Activated CD8-positive, alpha-beta memory T cell treated with anti-CD3 and anti-CD28 coated beads, Interleukin-2, amount 10 ng/mL, durations not matched to agents 7 days and 5 days (primary cell): ENCODE measurements at regions not wholly inside any gene's neighbourhood (a gene's known extent, or its start where the extent isn't known, plus 50 kb on each side); places are given as distances from the start of the nearest gene placed in this dataset.
"Not testable (repeated sequence)": the region's sequence is repeated elsewhere in the genome, so short reads cannot be mapped to it uniquely, and the experiment has no call there.

Experiments
- ATAC-seq: fragments of 150-1000 bp; cut with Tn5 transposase; one replicate; pipeline ENCODE4 v1.10.0; 2021; ENCODE audit warnings: moderate library complexity
- CTCF ChIA-PET: fragments of 350-600 bp; sonication (Branson Sonifier 250); formaldehyde crosslinking; loops from one replicate; lab custom pipeline; 2021; ENCODE audit warnings: antibody characterized with exemption; lab: Charles Lee
- DNase-seq: peaks from one replicate; pipeline ENCODE4 v3.0.0-alpha.2; 2020
- H3K27ac Mint-ChIP-seq: one replicate; pipeline ENCODE4 v1.8.0; 2021; ENCODE audit warnings: mild to moderate bottlenecking, mixed read lengths
- H3K27me3 Mint-ChIP-seq: one replicate; pipeline ENCODE4 v1.8.0; 2021; ENCODE audit warnings: mixed read lengths
- H3K36me3 Mint-ChIP-seq: one replicate; pipeline ENCODE4 v1.8.0; 2021; ENCODE audit warnings: mild to moderate bottlenecking, mixed read lengths
- H3K4me1 Mint-ChIP-seq: one replicate; pipeline ENCODE4 v1.8.0; 2021; ENCODE audit warnings: mixed read lengths
- H3K4me3 Mint-ChIP-seq: one replicate; pipeline ENCODE4 v1.8.0; 2021; ENCODE audit warnings: mild to moderate bottlenecking, moderate library complexity, mixed read lengths
- H3K9me3 Mint-ChIP-seq: one replicate; pipeline ENCODE4 v1.8.0; 2022; ENCODE audit warnings: low read depth, mixed read lengths

DNA sequence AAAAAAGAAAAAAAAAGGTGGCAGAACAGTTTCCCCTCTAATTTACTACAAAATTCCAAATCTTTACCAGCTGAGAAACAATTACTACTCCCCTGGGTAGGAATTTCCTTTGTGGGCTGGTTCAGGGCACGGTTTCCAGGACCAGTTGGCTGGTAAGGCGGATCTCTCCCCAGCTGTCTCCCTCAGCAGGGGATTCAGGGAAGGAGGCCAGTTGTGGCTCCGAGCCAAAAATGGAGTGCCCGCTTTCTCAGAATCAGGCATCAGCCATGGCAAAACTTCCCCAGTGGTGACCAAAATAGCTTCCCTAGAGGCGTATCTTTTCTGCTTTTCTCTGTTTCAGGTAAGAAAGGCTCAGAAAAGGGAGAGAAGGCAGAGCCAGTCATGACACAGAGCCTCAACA is 91.2 kb downstream of the ZNF22 start:
- Mint-ChIP-seq H3K36me3 (no peaks in the 10 kb centered on the region), H3K27me3 (peaks cover 20% of the 10 kb centered on the region), H3K4me1 (no peaks in the 10 kb centered on the region), H3K4me3 (no peak overlapping the region), H3K9me3 (no peaks in the 10 kb centered on the region), H3K27ac (no peak overlapping the region)
- ATAC-seq (no peak), DNase-seq (no peak)
- CTCF ChIA-PET: no interaction called here

DNA sequence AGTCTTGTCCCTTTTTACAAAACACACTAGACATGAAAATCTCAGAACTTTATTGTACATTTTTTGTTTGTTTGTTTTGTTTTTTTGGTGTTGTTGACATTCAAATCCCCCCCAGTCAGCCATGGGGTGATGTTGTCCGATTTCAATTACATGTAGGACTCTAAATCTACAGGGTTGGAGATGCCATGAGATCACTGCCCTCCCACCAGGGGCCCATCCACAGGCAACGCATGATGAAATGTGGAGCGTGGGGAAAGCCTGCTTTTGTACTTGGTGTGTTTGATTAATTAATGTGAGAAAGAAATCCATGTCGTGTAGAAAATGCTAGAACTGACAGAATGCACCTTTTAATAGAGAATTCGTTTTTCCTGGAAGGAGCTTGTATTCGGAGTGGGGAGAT is 93.2 kb downstream of the ZNF22 start:
- Mint-ChIP-seq H3K4me1 (no peaks in the 10 kb centered on the region), H3K4me3 (no peak overlapping the region), H3K27ac (no peak overlapping the region), H3K36me3 (no peaks in the 10 kb centered on the region), H3K27me3 (peaks cover 22% of the 10 kb centered on the region), H3K9me3 (no peaks in the 10 kb centered on the region)
- DNase-seq: no peak
- ATAC-seq: no peak
- CTCF ChIA-PET: no interaction called here

DNA sequence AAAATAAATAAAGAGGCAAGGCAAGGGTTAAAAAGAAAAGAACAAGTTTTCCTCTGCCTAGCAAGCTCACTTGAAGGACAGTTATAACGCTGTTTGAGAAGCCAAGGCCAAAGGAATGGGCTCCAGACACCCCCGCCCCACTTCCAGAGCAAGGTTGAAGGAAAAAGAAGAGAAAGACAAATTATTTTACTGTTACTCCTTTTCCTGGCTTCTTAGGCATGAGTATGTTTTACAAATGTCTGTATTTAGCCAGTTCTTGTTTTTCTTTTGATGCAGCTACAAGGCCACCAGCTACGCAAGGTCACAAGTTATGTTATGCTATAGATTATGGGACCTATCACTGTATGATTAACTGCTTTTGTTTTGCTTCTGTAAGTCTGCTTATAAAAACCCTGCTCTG is 94.6 kb downstream of the ZNF22 start:
- ATAC-seq (no peak), DNase-seq (no peak)
- CTCF ChIA-PET: interaction anchor here (1.1 kb wide), 1 partner anchor 18 kb away, joined by 3 read pairs; no protein-coding TSS in a partner anchor
- no peaks in the 10 kb centered on the region for H3K9me3 Mint-ChIP-seq
- no peak overlapping the region for H3K4me3 Mint-ChIP-seq
- H3K27ac Mint-ChIP-seq: no peak overlapping the region
- H3K36me3 Mint-ChIP-seq: no peaks in the 10 kb centered on the region
- no peaks in the 10 kb centered on the region for H3K4me1 Mint-ChIP-seq
- H3K27me3 Mint-ChIP-seq: peaks cover 21% of the 10 kb centered on the region

DNA sequence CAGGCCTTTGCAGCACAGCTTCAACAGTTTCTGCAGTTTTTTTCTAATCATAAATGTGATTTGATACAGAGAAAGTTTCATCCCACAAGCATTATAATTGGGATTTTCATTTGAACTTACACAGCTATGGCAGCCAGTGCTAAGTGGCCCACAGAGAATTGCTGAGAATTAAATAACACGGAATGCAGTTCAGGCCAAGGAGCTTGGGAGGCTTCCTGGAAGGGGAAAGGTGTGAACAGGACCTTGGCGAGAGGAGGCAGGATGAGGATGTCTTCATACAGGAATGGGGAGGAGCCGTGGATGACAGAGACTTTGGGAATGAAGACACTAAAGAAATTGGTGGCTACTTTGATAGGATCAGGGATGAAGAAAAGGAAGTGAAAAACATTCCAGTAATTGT is 95.3 kb downstream of the ZNF22 start:
- H3K9me3 Mint-ChIP-seq: no peaks in the 10 kb centered on the region
- no peaks in the 10 kb centered on the region for H3K4me1 Mint-ChIP-seq
- no peak overlapping the region for H3K27ac Mint-ChIP-seq
- H3K4me3 Mint-ChIP-seq: no peak overlapping the region
- H3K27me3 Mint-ChIP-seq: peaks cover 16% of the 10 kb centered on the region
- H3K36me3 Mint-ChIP-seq: no peaks in the 10 kb centered on the region
- DNase-seq: no peak
- CTCF ChIA-PET: interaction anchor here (1.1 kb wide), 1 partner anchor 17 kb away, joined by 3 read pairs; no protein-coding TSS in a partner anchor
- ATAC-seq: no peak

DNA sequence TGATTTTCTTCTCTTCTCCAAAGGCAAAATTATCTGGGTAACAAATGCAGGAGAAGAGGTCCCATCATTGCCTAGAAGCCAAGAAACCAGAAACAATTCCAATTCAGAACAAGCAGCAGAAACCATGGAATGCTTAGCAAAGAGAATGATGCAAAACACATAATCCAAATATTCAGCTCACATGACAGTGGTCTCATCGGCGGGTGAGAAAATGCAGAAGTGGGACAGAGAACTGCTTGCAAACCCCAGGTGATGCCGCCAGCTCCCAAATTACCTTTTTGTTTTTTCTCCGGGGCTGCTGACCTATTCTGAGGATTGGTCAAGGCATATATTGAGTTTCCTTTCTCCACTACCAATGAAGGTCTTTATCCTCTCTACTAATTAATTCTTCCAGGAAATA is 99.7 kb downstream of the ZNF22 start:
- no peaks in the 10 kb centered on the region for H3K36me3 Mint-ChIP-seq
- no peaks in the 10 kb centered on the region for H3K4me1 Mint-ChIP-seq
- H3K4me3 Mint-ChIP-seq: no peak overlapping the region
- no peak for DNase-seq
- CTCF ChIA-PET: no interaction called here
- no peaks in the 10 kb centered on the region for H3K9me3 Mint-ChIP-seq
- H3K27me3 Mint-ChIP-seq: peaks cover 21% of the 10 kb centered on the region
- no peak for ATAC-seq
- no peak overlapping the region for H3K27ac Mint-ChIP-seq

DNA sequence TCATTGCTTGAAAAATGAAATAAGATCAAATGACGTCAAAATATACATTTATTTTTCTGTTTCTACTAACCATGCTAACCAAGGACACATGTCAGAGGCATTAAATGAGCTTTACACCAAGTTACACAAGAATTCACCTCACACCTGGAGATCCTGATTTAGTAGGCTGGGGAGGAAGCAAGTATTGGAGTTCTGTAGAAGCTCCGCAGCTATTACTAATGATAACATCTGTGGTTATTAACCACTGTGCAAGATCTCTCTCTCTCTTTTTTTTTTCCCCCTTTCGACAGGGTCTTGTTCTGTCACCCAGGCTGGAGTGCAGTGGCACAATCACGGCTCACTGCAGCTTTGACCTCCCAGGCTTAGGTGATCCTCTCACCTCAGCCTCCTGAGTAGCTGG is 104.0 kb downstream of the ZNF22 start:
- ATAC-seq: no peak
- CTCF ChIA-PET: no interaction called here

DNA sequence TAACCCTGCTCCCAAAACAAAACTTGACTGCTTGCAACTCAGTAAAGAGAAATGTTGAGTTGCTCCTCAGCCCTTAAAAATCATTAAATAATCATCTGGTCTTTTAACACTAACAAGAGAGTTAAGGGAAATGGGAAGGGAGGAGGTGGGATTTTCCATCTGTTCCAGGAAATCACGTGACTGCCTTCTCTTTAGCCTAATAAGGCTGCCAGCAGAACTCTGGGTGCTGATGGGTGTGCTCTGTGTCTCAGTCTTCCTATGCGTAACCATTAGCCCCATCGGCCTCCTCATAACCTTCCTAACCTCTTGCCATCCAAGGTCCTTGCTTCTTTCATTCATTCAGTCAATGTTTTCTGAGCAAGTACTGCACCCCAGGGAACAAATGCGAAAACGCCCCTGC is 104.6 kb downstream of the ZNF22 start:
- ATAC-seq, H3K4me1 Mint-ChIP-seq, H3K9me3 Mint-ChIP-seq, H3K36me3 Mint-ChIP-seq, DNase-seq, H3K27ac Mint-ChIP-seq, H3K4me3 Mint-ChIP-seq, CTCF ChIA-PET: not testable (repeated sequence)
- peaks cover 41% of the 10 kb centered on the region for H3K27me3 Mint-ChIP-seq

More for the DNA sequence above, 104.0 kb downstream of the ZNF22 start:
- Mint-ChIP-seq H3K36me3 (no peaks in the 10 kb centered on the region), H3K4me3 (no peak overlapping the region), H3K27ac (no peak overlapping the region), H3K4me1 (no peaks in the 10 kb centered on the region), H3K9me3 (no peaks in the 10 kb centered on the region), H3K27me3 (peaks cover 38% of the 10 kb centered on the region)
- DNase-seq: no peak

DNA sequence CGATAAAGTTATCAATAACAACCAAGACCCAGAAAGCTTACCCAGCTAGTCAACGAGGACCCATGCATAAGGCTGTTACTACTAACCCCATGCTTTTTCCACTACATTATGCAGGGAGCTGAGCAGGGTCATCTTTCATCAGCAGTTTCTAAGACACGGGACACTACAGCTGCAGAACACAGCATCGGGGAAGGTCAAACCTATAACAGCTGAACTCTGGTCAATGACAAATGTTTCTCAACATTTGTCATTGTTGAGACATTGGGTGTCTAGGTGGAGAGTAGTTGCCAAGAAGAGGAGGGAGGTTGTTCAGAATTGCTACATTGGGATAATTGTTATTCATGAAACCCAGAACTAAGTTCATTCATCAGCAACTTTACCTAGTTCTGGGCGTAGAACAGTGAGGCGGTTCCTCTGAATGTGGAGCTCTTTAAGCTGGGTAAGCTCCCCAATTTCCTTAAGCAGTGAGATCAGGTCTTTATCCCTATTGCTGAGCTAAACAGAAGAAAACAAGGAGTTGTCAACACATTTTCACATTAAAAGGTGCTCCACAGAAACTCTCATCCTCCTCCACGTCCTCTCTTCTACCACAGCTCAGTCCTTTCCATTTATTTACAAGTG is 105.6 kb downstream of the ZNF22 start:
- H3K27ac Mint-ChIP-seq: no peak overlapping the region
- H3K36me3 Mint-ChIP-seq: no peaks in the 10 kb centered on the region
- CTCF ChIA-PET: no interaction called here
- DNase-seq: no peak
- peaks cover 36% of the 10 kb centered on the region for H3K27me3 Mint-ChIP-seq
- H3K9me3 Mint-ChIP-seq: no peaks in the 10 kb centered on the region
- H3K4me1 Mint-ChIP-seq: no peaks in the 10 kb centered on the region
- no peak for ATAC-seq
- H3K4me3 Mint-ChIP-seq: no peak overlapping the region

DNA sequence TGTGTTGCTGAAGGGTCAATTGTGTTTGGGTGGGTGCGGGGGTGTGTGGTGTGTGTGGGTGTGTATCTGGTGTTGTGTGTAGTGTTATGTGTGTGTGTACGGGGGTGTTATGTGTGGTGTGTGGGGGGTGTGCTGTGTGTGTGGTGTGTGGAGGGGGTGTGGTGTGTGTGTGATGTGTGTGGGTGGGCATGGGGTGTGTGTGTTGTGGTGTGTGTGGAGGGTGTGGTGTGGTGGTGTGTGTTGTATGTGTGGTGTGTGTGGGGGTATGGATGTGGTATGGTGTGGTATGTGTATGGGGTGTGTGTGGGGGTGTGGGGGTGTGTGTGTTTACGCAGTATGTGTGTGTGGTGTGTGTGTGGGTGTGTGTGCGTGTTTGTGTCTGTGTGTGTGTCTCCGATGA is 110.8 kb downstream of the ZNF22 start:
- no peaks in the 10 kb centered on the region for H3K9me3 Mint-ChIP-seq
- no peak for ATAC-seq
- H3K27me3 Mint-ChIP-seq: peaks cover 15% of the 10 kb centered on the region
- no peak for DNase-seq
- H3K4me3 Mint-ChIP-seq: no peak overlapping the region
- H3K4me1 Mint-ChIP-seq: no peaks in the 10 kb centered on the region
- H3K27ac Mint-ChIP-seq: no peak overlapping the region
- CTCF ChIA-PET: no interaction called here
- H3K36me3 Mint-ChIP-seq: no peaks in the 10 kb centered on the region

DNA sequence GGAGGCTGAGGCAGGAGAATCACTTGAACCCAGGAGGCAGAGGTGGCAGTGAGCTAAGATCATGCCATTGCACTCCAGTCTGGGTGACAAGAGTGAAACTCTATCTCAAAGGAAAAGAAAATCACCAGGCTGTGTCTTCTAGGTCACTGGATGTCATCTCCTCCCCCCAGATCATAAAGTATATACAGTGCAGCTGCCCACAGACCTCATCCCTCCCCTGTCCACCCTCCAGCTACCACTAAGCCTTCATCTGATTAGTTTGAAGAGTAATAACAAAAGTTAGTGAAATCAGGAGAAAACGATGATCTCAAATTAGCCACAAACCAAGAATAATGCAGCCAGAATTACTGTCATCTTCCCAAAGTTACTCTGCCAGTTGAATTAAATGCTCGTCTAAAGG is 117.2 kb downstream of the ZNF22 start:
- DNase-seq, ATAC-seq, H3K4me1 Mint-ChIP-seq, H3K4me3 Mint-ChIP-seq, H3K36me3 Mint-ChIP-seq, CTCF ChIA-PET, H3K27ac Mint-ChIP-seq, H3K9me3 Mint-ChIP-seq: not testable (repeated sequence)
- H3K27me3 Mint-ChIP-seq: peaks cover 12% of the 10 kb centered on the region

DNA sequence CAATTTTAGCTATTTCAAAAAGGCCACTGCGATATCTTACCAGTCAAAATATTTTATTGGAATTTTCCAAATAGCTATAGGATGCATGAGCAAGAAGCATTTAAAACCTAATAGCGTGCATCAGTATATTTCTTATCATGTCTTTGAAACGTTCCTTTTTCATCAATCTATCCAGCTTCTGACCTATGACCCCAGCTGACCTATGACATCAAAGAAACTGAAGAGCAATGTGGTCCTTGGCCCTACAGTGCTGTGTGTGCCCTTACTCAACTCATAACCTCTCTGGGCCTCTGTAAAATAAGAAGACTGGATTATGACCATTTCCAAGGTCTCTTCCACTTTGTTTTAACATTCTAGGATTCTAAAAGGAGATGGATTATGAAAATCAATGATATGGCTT is 118.2 kb downstream of the ZNF22 start:
- Mint-ChIP-seq H3K4me3 (no peak overlapping the region), H3K27ac (no peak overlapping the region), H3K27me3 (peaks cover 12% of the 10 kb centered on the region), H3K4me1 (peaks cover 4% of the 10 kb centered on the region), H3K9me3 (no peaks in the 10 kb centered on the region), H3K36me3 (no peaks in the 10 kb centered on the region)
- ATAC-seq (no peak), DNase-seq (no peak)
- CTCF ChIA-PET: no interaction called here

DNA sequence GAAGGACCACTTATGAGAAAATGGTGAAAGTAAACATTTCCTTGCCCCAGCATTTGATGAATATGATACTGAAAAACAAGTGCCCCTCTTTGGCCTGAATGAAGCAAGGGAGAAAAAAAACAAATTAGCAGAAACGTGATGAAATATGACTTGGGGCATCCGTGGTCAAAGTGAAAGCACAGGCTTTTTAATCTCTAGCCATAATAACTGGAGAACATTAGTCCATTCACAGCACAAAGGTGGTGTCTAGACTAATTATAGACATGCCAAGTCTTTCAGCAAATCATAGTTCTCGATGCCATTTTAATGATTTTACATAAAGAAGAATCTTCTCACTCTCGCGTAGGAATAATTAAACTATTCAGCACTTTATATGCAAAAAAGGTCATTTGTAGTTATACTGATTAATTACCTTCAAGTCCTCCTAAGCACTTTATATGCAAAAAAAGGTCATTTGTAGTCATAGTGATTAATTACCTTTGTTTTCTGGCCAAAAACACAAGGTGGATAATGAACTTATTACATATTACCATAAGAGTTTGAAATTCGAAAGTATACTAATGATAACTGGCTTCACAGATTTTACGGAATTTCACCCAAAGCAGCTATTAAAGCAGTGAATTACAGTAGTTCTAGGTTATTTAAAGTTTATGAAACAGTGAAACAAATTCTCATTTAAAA is 121.6 kb downstream of the ZNF22 start:
- H3K4me3 Mint-ChIP-seq, DNase-seq, H3K27ac Mint-ChIP-seq, H3K9me3 Mint-ChIP-seq, CTCF ChIA-PET, H3K36me3 Mint-ChIP-seq, ATAC-seq, H3K4me1 Mint-ChIP-seq: not testable (repeated sequence)
- peaks cover 11% of the 10 kb centered on the region for H3K27me3 Mint-ChIP-seq

DNA sequence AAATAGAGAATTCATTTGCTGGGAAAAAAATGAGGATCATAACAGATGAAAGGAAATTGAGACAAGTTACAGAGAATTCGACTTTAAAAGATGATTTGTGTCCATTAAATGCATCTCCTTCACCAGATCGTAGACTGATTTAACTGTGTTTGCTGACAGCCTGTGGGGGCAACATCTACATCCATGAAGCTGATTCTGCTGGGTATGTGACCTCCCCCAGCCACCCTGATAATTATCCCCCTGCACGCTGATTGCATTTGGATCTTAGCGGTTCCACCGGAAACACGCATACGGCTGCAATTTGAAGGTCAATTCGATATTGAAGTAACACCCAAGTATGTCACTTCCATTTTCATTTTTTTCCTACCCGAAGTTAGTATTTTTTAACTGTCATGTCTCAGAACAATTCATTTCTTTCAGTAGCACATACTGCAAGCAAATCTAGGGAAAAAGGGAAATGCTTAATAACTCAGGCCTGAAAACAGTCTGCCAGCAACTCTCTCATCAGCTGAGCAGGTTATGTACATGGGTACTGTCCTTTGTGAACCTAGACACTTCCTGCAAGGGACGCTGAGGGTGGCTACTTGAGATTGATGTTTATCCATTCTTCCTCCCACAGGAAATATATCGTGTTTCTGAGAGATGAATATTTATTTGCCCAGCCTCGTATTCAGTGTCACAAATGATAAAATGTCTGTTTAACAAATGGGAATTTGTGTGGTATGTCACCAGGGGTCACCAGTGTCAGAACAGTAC is 134.9 kb downstream of the ZNF22 start:
- Mint-ChIP-seq H3K36me3 (no peaks in the 10 kb centered on the region), H3K9me3 (no peaks in the 10 kb centered on the region), H3K4me3 (no peak overlapping the region), H3K4me1 (no peaks in the 10 kb centered on the region), H3K27me3 (peaks cover 19% of the 10 kb centered on the region), H3K27ac (no peak overlapping the region)
- CTCF ChIA-PET: no interaction called here
- ATAC-seq (no peak), DNase-seq (no peak)

DNA sequence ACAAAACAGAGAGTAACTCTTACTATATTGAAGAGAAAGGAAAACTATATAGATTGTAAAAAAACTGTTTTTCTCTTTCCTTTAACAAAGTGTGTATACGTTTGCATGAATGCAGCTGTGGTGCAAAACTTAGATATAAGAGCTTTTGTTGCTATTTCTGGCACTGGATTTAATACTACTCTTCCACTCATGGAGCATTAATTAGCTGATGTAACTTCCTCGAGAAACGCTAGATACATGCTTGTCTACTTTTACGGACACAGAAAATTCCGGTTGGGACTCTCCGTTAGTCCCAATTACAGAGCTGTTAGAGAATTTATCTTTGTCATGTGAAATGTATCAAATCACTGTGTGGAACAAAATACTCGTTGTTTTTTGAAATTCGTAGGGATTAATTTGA is 135.5 kb downstream of the ZNF22 start:
- no peaks in the 10 kb centered on the region for H3K4me1 Mint-ChIP-seq
- H3K9me3 Mint-ChIP-seq: no peaks in the 10 kb centered on the region

More for the DNA sequence above, 135.5 kb downstream of the ZNF22 start:
- DNase-seq: no peak
- CTCF ChIA-PET: no interaction called here
- Mint-ChIP-seq H3K4me3 (no peak overlapping the region), H3K27ac (no peak overlapping the region), H3K27me3 (peaks cover 19% of the 10 kb centered on the region), H3K36me3 (no peaks in the 10 kb centered on the region)
- no peak for ATAC-seq
